HepG2 (cell line): ENCODE measurements at regions not wholly inside any gene's neighbourhood (a gene's known extent, or its start where the extent isn't known, plus 50 kb on each side); places are given as distances from the start of the nearest gene placed in this dataset.

Source experiments
- ATAC-seq: fragments of 200-7000 bp; cut with Tn5 transposase; 3 replicates; pipeline ENCODE4 v1.9.1; 2020; ENCODE audit warnings: mild to moderate bottlenecking, moderate library complexity
- BruUV-seq: library from RNA; stranded (reverse); fragments of 400-500 nt; replicated peaks from 2 replicates; lab custom pipeline; 2021; lab: Mats Ljungman, UMichigan
- CTCF ChIA-PET: fragments of 300-600 bp; formaldehyde crosslinking; extraction: SDS; loops from one replicate; lab custom pipeline; 2021; ENCODE audit warnings: low total read pairs, inconsistent platforms, low intra/inter-chr PET ratio; lab: Yijun Ruan, JAX
- POLR2A ChIA-PET: fragments of 350-600 bp; sonication (Branson Sonifier 250); formaldehyde crosslinking; loops from one replicate; lab custom pipeline; 2020; ENCODE audit warnings: antibody characterized with exemption, inconsistent platforms; lab: Yijun Ruan, JAX
- DNase-seq: peaks from one replicate; pipeline ENCODE4 v3.0.0-alpha.2; 2015; ENCODE audit warnings: low spot score
- FAIRE-seq: peaks from 3 replicates; lab custom pipeline; 2011; peaks lifted over from hg19 to GRCh38; lab: Jason Lieb, UNC
- H2AFZ ChIP-seq: one replicate; pipeline ENCODE4 v1.6.1; 2011; ENCODE audit warnings: low read length, inconsistent platforms
- H3K27ac ChIP-seq: fragments of 300-600 bp; 3 replicates; pipeline ENCODE4 v1.8.0; 2011; ENCODE audit warnings: mixed run types, mild to moderate bottlenecking, mixed read lengths, low read length, inconsistent platforms; ENCODE audit not compliant: insufficient read depth; ENCODE audit errors: extremely low read length
- H3K27me3 ChIP-seq, 2 experiments: fragments of 200-600 bp in 1 of 2; 2 replicates in 1 of 2; 3 replicates in 1 of 2; pipeline versions ENCODE4 v1.6.0 to v1.8.0; 2011; ENCODE audit warnings: low read length in 2 of 2, mild to moderate bottlenecking in 2 of 2, moderate library complexity in 2 of 2, inconsistent platforms in 1 of 2; ENCODE audit not compliant: insufficient read depth in 2 of 2, control insufficient read depth in 1 of 2
- H3K36me3 ChIP-seq, 2 experiments: fragments of 200-600 bp in 1 of 2; replicated peaks in 1 of 2; 2 replicates in 1 of 2; 3 replicates in 1 of 2; pipeline versions ENCODE4 v1.5.1 to v1.8.0; 2011; ENCODE audit warnings: low read length in 2 of 2, inconsistent platforms in 1 of 2; ENCODE audit not compliant: insufficient read depth in 2 of 2, control insufficient read depth in 1 of 2
- H3K4me1 ChIP-seq: 2 replicates; pipeline ENCODE4 v1.5.1; 2012; ENCODE audit warnings: low read length, inconsistent platforms; ENCODE audit not compliant: insufficient read depth
- H3K4me2 ChIP-seq: 2 replicates; pipeline ENCODE4 v1.6.0; 2011; ENCODE audit warnings: low read depth, low read length, inconsistent platforms
- H3K4me3 ChIP-seq, 3 experiments: fragments of 200-600 bp in 1 of 3; sonication (generic), shearing (Covaris generic) in 1 of 3; replicated peaks in 1 of 3; 2 replicates each; pipeline ENCODE4 v1.5.1; 2011 to 2016; ENCODE audit warnings: low read length in 3 of 3, inconsistent platforms in 2 of 3, low read depth in 2 of 3, mild to moderate bottlenecking in 2 of 3, control low read depth in 1 of 3, mixed read lengths in 1 of 3; ENCODE audit not compliant: insufficient read depth in 1 of 3
- H3K79me2 ChIP-seq: one replicate; pipeline ENCODE4 v1.6.1; 2011; ENCODE audit warnings: low read length, inconsistent platforms; ENCODE audit not compliant: insufficient read depth
- H3K9ac ChIP-seq: 2 replicates; pipeline ENCODE4 v1.6.0; 2011; ENCODE audit warnings: mild to moderate bottlenecking, low read depth, low read length, inconsistent platforms; ENCODE audit not compliant: insufficient read depth
- H3K9me3 ChIP-seq: 2 replicates; pipeline ENCODE4 v1.5.1; 2012; ENCODE audit warnings: mild to moderate bottlenecking, low read length
- H4K20me1 ChIP-seq: 2 replicates; pipeline ENCODE4 v1.6.0; 2011; ENCODE audit warnings: inconsistent platforms, mild to moderate bottlenecking, low read length, moderate library complexity; ENCODE audit not compliant: insufficient read depth
- ARID4A ChIP-seq: sonication (generic); formaldehyde crosslinking; IDR thresholded peaks from 2 replicates; pipeline ENCODE4 v1.5.0; 2020; ENCODE audit warnings: mild to moderate bottlenecking, missing genetic modification reagents, borderline replicate concordance
- CERS6 ChIP-seq: sonication (generic); formaldehyde crosslinking; IDR thresholded peaks from 2 replicates; pipeline ENCODE4 v1.5.0; 2020; ENCODE audit warnings: missing genetic modification reagents
- IRX3 ChIP-seq: sonication (generic); formaldehyde crosslinking; IDR thresholded peaks from 2 replicates; pipeline ENCODE4 v1.8.1; 2023; ENCODE audit warnings: mild to moderate bottlenecking, low read depth, missing genetic modification reagents, borderline replicate concordance
- ZNF232 ChIP-seq: sonication (generic); formaldehyde crosslinking; IDR thresholded peaks from 2 replicates; pipeline ENCODE4 v1.4.0; 2020; ENCODE audit warnings: missing genetic modification reagents, borderline replicate concordance
- ZNF296 ChIP-seq: sonication (generic); formaldehyde crosslinking; conservative IDR thresholded peaks from 2 replicates; pipeline ENCODE4 v1.5.0; 2020; ENCODE audit warnings: mild to moderate bottlenecking, missing genetic modification reagents
- ZNF776 ChIP-seq: sonication (generic); formaldehyde crosslinking; IDR thresholded peaks from 2 replicates; pipeline ENCODE4 v1.4.0; 2020; ENCODE audit warnings: mild to moderate bottlenecking, missing genetic modification reagents
- WGBS: methylation state at CpG from one replicate; pipeline ENCODE4 v1.1.6; 2017; ENCODE audit warnings: low lambda C conversion rate; 5-methylcytosine and 5-hydroxymethylcytosine counted together
- in situ Hi-C: cut with HindIII; loops from 2 replicates; pipeline ENCODE4 v1.10.0; 2017; ENCODE audit warnings: low pct_unique_long_range_greater_than_20kb; ENCODE audit not compliant: extremely low pct_ligation_motif_present
- intact Hi-C: fragments of 100-400 bp; cut with micrococcal nuclease; formaldehyde crosslinking; loops from one replicate; pipeline ENCODE4 v1.10.0; 2022; ENCODE audit not compliant: unreplicated experiment

- H3K4me1 ChIP-seq, result no peaks in the 10 kb centered on the region
- TF ChIP-seq ZNF776 (CRISPR knock-in tag), result no peak
- TF ChIP-seq CERS6 (CRISPR knock-in tag), result no peak
- TF ChIP-seq ZNF232 (CRISPR knock-in tag), result no peak
- TF ChIP-seq ARID4A (CRISPR knock-in tag), result no peak
- TF ChIP-seq IRX3, result no peak
- no peak for TF ChIP-seq ZNF296 (CRISPR knock-in tag)
- H3K4me3 ChIP-seq, result no peak overlapping the region
- no peak overlapping the region for H3K9ac ChIP-seq
- no peak overlapping the region for H3K27ac ChIP-seq
- in situ Hi-C loops (no loop called here), intact Hi-C loops (no loop called here)
- no peaks in the 10 kb centered on the region; a peak in 1 of 5 replicates for H3K27me3 ChIP-seq
- BruUV-seq, result no TSS peak
- H2AFZ ChIP-seq, result no peak overlapping the region
- H4K20me1 ChIP-seq, result no peaks in the 10 kb centered on the region
- no peaks in the 10 kb centered on the region for H3K79me2 ChIP-seq
- no peaks in the 10 kb centered on the region for H3K36me3 ChIP-seq
- no peak for FAIRE-seq
- DNase-seq, result no peak
- POLR2A ChIA-PET, result no interaction called here
- CTCF ChIA-PET, result no interaction called here
- H3K4me2 ChIP-seq, result no peak overlapping the region
- no peaks in the 10 kb centered on the region for H3K9me3 ChIP-seq
- no peak for ATAC-seq
- 57% methylated on average over 5 of the region's 5 CpGs for WGBS
Observed at GRCh38 chr20:24118034-24118433, 129.5 kb upstream of the GGTLC1 start.
